A549 (cell line): ENCODE measurements at regions not wholly inside any gene's neighbourhood (a gene's known extent, or its start where the extent isn't known, plus 50 kb on each side); places are given as distances from the start of the nearest gene placed in this dataset.

ENCODE experiments used
- ATAC-seq, 2 experiments: fragments of 200-7000 bp in 1 of 2; fragments of >200 bp in 1 of 2; cut with Nextera tagmentation in 1 of 2; cut with Tn5 transposase in 1 of 2; 3 replicates each; pipeline versions ENCODE4 v1.8.0 to v1.9.1; 2018 to 2020; ENCODE audit warnings: mild to moderate bottlenecking in 1 of 2, moderate library complexity in 1 of 2
- CTCF ChIA-PET: fragments of 300-600 bp; sonication (Branson Sonifier 250); formaldehyde crosslinking; extraction: SDS; loops from one replicate; lab custom pipeline; 2021; ENCODE audit warnings: antibody characterized with exemption, inconsistent platforms; lab: Yijun Ruan, JAX
- POLR2A ChIA-PET: fragments of 350-600 bp; formaldehyde crosslinking; extraction: SDS; loops from one replicate; lab custom pipeline; 2021; ENCODE audit warnings: antibody characterized with exemption, inconsistent platforms; lab: Yijun Ruan, JAX
- DNase-seq, 2 experiments: peaks; one replicate each; pipeline versions ENCODE4 v3.0.0 to v3.0.0-alpha.2; 2011 to 2016; ENCODE audit warnings: low read depth in 1 of 2, low spot score in 1 of 2
- FAIRE-seq: peaks from 2 replicates; lab custom pipeline; 2011; peaks lifted over from hg19 to GRCh38; lab: Jason Lieb, UNC
- H3K27ac ChIP-seq, 2 experiments: fragments of >200 bp; sonication (Bioruptor Twin); formaldehyde crosslinking; 3 replicates each; pipeline ENCODE4 v1.5.1; 2016 to 2017
- H3K4me1 ChIP-seq: fragments of >200 bp; sonication (Bioruptor Twin); formaldehyde crosslinking; 3 replicates; pipeline ENCODE4 v1.6.1; 2016
- H3K4me2 ChIP-seq: fragments of >200 bp; sonication (Bioruptor Twin); formaldehyde crosslinking; 3 replicates; pipeline ENCODE4 v1.6.1; 2016
- H3K4me3 ChIP-seq: fragments of >200 bp; sonication (Bioruptor Twin); formaldehyde crosslinking; 3 replicates; pipeline ENCODE4 v1.5.1; 2016
- H3K9me3 ChIP-seq: fragments of >200 bp; sonication (Bioruptor Twin); formaldehyde crosslinking; 3 replicates; pipeline ENCODE4 v1.6.1; 2016
- BHLHE40 ChIP-seq: IDR thresholded peaks from 2 replicates; pipeline ENCODE4 v1.6.1; 2012; ENCODE audit warnings: low read depth, low read length, inconsistent platforms
- CBX2 ChIP-seq: fragments of 200-600 bp; sonication (generic); IDR thresholded peaks from 2 replicates; pipeline ENCODE4 v1.6.1; 2016; ENCODE audit warnings: low read depth, mild to moderate bottlenecking, borderline replicate concordance
- ESRRA ChIP-seq: fragments of 150-350 bp; IDR thresholded peaks from 2 replicates; pipeline ENCODE4 v1.6.1; 2014; ENCODE audit warnings: mild to moderate bottlenecking, low read length, borderline replicate concordance
- HOXA7 ChIP-seq: fragments of 250-450 bp; sonication (Bioruptor Pico); IDR thresholded peaks from 2 replicates; pipeline ENCODE4 v1.5.0; 2020; ENCODE audit warnings: mild to moderate bottlenecking, moderate library complexity
- MAFK ChIP-seq: fragments of 450-650 bp; IDR thresholded peaks from 2 replicates; pipeline ENCODE4 v1.6.1; 2014; ENCODE audit not compliant: partially characterized antibody
- MYC ChIP-seq: IDR thresholded peaks from 2 replicates; pipeline ENCODE4 v1.6.1; 2012; ENCODE audit warnings: mild to moderate bottlenecking, inconsistent platforms, low read length, improper control_type of control experiment, borderline replicate concordance
- NPAS2 ChIP-seq: fragments of 250-450 bp; sonication (Bioruptor Pico); IDR thresholded peaks from 2 replicates; pipeline ENCODE4 v1.8.0; 2022; ENCODE audit warnings: mild to moderate bottlenecking, moderate library complexity, borderline replicate concordance
- NR3C1 ChIP-seq: fragments of >200 bp; sonication (Bioruptor Twin); formaldehyde crosslinking; IDR thresholded peaks from 3 replicates; pipeline ENCODE4 v1.6.1; 2017
- PHF8 ChIP-seq: fragments of 200-600 bp; sonication (generic); IDR thresholded peaks from 2 replicates; pipeline ENCODE4 v1.6.1; 2016; ENCODE audit warnings: low read depth, mild to moderate bottlenecking, antibody characterized with exemption, moderate library complexity, borderline replicate concordance
- POLR2A ChIP-seq: IDR thresholded peaks from 2 replicates; pipeline ENCODE4 v1.6.1; 2012; ENCODE audit warnings: mild to moderate bottlenecking, low read length
- RCOR1 ChIP-seq: fragments of 150-350 bp; IDR thresholded peaks from 2 replicates; pipeline ENCODE4 v1.6.1; 2014; ENCODE audit warnings: antibody characterized with exemption, low read length, low read depth
- RNF2 ChIP-seq: fragments of 200-600 bp; sonication (generic); IDR thresholded peaks from 2 replicates; pipeline ENCODE4 v1.6.1; 2016; ENCODE audit warnings: low read depth, mild to moderate bottlenecking, antibody characterized with exemption, moderate library complexity, borderline replicate concordance
- SMC3 ChIP-seq: fragments of >200 bp; sonication (Bioruptor Twin); formaldehyde crosslinking; IDR thresholded peaks from 3 replicates; pipeline ENCODE4 v1.6.1; 2018; ENCODE audit warnings: inconsistent platforms
- ZC3H11A ChIP-seq: fragments of 450-650 bp; IDR thresholded peaks from 2 replicates; pipeline ENCODE4 v1.6.1; 2014; ENCODE audit warnings: antibody characterized with exemption, mild to moderate bottlenecking
- ZFP36 ChIP-seq: fragments of 450-650 bp; IDR thresholded peaks from 2 replicates; pipeline ENCODE4 v1.6.1; 2014; ENCODE audit warnings: borderline replicate concordance; ENCODE audit not compliant: partially characterized antibody
- WGBS: methylation state at CpG from one replicate; pipeline ENCODE4 v1.1.6; 2017; ENCODE audit errors: missing lambda C conversion rate; 5-methylcytosine and 5-hydroxymethylcytosine counted together
- TF ChIP-seq, protein P1 (sequence below): fragments of >200 bp; sonication (Bioruptor Twin); formaldehyde crosslinking; IDR thresholded peaks from 3 replicates; pipeline ENCODE4 v1.5.1; 2016
- TF ChIP-seq, protein P2 (sequence below): fragments of 200-600 bp; sonication (generic); IDR thresholded peaks from 2 replicates; pipeline ENCODE4 v1.6.1; 2016; ENCODE audit warnings: antibody characterized with exemption, mild to moderate bottlenecking, moderate library complexity
- TF ChIP-seq, protein P3 (sequence below): IDR thresholded peaks from 2 replicates; pipeline ENCODE4 v1.6.1; 2012

DNA sequence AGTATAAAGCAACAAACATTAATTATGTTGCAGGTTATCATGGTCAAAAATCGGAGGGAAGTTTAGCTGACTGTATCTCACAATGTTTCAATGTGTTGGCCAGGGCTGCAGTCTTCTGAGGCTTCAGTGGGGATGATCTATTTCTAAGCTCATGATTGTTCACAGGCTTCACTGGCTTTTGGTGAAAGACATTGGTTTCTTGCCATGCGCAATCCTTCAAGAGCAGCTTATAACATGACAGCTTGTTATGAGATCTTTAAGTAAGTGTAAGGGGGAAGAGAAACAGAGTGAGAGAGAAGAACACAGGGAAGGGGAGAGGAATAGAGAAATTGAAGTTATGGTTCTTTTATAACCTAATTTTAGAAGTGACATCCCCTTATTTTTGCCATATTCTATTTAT is 385.9 kb upstream of the CHD1 start:
- 41% methylated on average over 2 of the region's 2 CpGs for WGBS
- TF ChIP-seq NR3C1 (no peak), PHF8 (no peak)
- TF ChIP-seq, protein P1, sequence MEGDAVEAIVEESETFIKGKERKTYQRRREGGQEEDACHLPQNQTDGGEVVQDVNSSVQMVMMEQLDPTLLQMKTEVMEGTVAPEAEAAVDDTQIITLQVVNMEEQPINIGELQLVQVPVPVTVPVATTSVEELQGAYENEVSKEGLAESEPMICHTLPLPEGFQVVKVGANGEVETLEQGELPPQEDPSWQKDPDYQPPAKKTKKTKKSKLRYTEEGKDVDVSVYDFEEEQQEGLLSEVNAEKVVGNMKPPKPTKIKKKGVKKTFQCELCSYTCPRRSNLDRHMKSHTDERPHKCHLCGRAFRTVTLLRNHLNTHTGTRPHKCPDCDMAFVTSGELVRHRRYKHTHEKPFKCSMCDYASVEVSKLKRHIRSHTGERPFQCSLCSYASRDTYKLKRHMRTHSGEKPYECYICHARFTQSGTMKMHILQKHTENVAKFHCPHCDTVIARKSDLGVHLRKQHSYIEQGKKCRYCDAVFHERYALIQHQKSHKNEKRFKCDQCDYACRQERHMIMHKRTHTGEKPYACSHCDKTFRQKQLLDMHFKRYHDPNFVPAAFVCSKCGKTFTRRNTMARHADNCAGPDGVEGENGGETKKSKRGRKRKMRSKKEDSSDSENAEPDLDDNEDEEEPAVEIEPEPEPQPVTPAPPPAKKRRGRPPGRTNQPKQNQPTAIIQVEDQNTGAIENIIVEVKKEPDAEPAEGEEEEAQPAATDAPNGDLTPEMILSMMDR = no peak
- CTCF ChIA-PET = no interaction called here
- Histone ChIP-seq H3K4me3 (no peak overlapping the region), H3K27ac (no peak overlapping the region), H3K9me3 (no peaks in the 10 kb centered on the region), H3K4me2 (no peak overlapping the region), H3K4me1 (no peaks in the 10 kb centered on the region)
- POLR2A ChIA-PET = no interaction called here
- ATAC-seq (no peak), FAIRE-seq (no peak), DNase-seq (no peak)

DNA sequence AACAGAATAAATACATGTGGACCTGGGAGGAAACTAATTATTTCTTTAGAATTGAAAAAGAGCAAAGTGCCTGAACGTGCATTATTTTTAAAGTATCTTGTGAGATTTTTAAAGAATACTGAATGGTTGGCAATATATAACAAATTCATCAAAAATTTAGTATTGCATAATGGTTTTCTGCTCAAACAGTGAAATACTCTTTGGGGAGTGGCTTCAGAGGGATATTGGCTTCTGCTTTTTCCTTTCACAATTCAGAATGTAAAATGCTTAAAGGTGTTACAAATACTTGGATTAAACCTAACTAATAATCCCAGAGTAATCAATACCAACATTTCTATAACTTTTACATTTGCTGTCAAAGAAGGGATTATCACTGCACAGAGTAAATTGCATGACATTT is 379.3 kb upstream of the CHD1 start:
- Histone ChIP-seq H3K4me3 (no peak overlapping the region), H3K9me3 (no peaks in the 10 kb centered on the region), H3K4me2 (no peak overlapping the region), H3K27ac (no peak overlapping the region), H3K4me1 (no peaks in the 10 kb centered on the region)
- TF ChIP-seq BHLHE40 = no peak
- no peak for TF ChIP-seq ZFP36
- TF ChIP-seq, protein P2, sequence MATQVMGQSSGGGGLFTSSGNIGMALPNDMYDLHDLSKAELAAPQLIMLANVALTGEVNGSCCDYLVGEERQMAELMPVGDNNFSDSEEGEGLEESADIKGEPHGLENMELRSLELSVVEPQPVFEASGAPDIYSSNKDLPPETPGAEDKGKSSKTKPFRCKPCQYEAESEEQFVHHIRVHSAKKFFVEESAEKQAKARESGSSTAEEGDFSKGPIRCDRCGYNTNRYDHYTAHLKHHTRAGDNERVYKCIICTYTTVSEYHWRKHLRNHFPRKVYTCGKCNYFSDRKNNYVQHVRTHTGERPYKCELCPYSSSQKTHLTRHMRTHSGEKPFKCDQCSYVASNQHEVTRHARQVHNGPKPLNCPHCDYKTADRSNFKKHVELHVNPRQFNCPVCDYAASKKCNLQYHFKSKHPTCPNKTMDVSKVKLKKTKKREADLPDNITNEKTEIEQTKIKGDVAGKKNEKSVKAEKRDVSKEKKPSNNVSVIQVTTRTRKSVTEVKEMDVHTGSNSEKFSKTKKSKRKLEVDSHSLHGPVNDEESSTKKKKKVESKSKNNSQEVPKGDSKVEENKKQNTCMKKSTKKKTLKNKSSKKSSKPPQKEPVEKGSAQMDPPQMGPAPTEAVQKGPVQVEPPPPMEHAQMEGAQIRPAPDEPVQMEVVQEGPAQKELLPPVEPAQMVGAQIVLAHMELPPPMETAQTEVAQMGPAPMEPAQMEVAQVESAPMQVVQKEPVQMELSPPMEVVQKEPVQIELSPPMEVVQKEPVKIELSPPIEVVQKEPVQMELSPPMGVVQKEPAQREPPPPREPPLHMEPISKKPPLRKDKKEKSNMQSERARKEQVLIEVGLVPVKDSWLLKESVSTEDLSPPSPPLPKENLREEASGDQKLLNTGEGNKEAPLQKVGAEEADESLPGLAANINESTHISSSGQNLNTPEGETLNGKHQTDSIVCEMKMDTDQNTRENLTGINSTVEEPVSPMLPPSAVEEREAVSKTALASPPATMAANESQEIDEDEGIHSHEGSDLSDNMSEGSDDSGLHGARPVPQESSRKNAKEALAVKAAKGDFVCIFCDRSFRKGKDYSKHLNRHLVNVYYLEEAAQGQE = no peak
- no peak for DNase-seq
- WGBS = 0% methylated on average over 1 of the region's 1 CpG
- no peak for FAIRE-seq
- CTCF ChIA-PET = no interaction called here
- POLR2A ChIA-PET = no interaction called here
- ATAC-seq = no peak

DNA sequence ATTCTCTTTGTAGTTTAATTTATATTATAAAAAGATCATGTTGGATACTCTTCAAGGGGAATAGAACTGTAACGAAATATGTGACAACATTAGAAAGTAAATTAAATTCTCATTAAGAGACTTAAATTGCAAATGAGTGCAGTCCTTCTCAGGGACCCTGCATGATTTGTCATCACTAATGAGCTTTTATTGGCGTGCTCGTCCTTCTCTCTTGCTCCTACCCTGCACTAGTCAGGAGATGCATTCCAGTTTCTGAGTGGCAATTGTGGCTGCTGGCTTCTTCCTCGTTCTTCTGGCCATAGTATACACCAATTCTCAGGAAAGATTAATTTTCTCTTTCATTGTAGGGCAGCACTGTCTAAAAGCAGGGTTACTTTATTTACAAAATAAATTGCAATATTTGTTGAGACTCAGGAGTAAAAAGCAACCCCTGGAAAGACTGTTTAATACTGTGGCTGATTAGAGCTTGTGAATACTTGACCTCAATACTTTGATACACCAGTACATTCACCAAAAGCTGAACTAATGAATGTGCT is 376.3 kb upstream of the CHD1 start:
- H3K4me3 ChIP-seq = no peak overlapping the region
- ATAC-seq = no peak
- H3K9me3 ChIP-seq = no peaks in the 10 kb centered on the region
- POLR2A ChIA-PET = no interaction called here
- CTCF ChIA-PET = no interaction called here
- DNase-seq = no peak
- H3K4me2 ChIP-seq = no peak overlapping the region
- H3K27ac ChIP-seq = no peak overlapping the region
- FAIRE-seq = no peak
- H3K4me1 ChIP-seq = no peaks in the 10 kb centered on the region
- no peak for TF ChIP-seq ZFP36
- TF ChIP-seq RCOR1 = no peak
- TF ChIP-seq MAFK = no peak
- TF ChIP-seq, protein P3, sequence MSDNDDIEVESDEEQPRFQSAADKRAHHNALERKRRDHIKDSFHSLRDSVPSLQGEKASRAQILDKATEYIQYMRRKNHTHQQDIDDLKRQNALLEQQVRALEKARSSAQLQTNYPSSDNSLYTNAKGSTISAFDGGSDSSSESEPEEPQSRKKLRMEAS = no peak
- no peak for TF ChIP-seq SMC3
- TF ChIP-seq MYC = no peak
- TF ChIP-seq PHF8 = no peak
- no peak for TF ChIP-seq RNF2
- no peak for TF ChIP-seq ZC3H11A
- 3% methylated on average over 4 of the region's 4 CpGs for WGBS

DNA sequence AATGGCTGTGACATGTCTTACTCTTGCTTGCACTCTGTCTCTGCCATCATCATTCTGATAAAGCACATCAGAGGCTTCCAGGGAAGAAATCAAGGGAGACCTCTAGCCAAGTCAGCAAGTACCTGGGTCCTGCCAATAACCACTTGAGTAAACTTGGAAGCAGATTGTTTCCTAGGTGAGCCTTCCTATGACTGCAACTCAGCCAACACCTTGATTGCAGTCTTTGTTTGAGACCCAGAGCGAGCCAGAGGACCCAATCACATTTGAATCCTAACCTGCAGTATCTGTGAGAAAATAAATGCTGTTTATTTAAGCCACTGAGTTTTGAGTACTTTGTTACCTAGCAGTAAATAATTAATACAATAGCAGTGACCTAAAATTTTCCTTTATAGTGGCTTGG is 356.8 kb upstream of the CHD1 start:
- CTCF ChIA-PET = no interaction called here
- Histone ChIP-seq H3K4me1 (no peaks in the 10 kb centered on the region), H3K4me2 (no peak overlapping the region), H3K9me3 (no peaks in the 10 kb centered on the region), H3K4me3 (no peak overlapping the region)
- ATAC-seq (no peak), FAIRE-seq (no peak), DNase-seq (no peak)
- WGBS = 0% methylated on average over 1 of the region's 1 CpG
- no peak for TF ChIP-seq POLR2A
- TF ChIP-seq NPAS2 = no peak
- no peak for TF ChIP-seq SMC3
- no peak for TF ChIP-seq ESRRA
- no peak for TF ChIP-seq HOXA7 (CRISPR knock-in tag)
- TF ChIP-seq CBX2 = no peak
- TF ChIP-seq, all 56 proteins: peak for 0
- POLR2A ChIA-PET = no interaction called here
- no peak overlapping the region for H3K27ac ChIP-seq
